RWPE2 (cell line): ENCODE measurements at regions not wholly inside any gene's neighbourhood (a gene's known extent, or its start where the extent isn't known, plus 50 kb on each side); places are given as distances from the start of the nearest gene placed in this dataset.

ENCODE experiments used
- ATAC-seq: fragments of 200-7000 bp; cut with Tn5 transposase; 3 replicates; pipeline ENCODE4 v1.9.1; 2021; ENCODE audit warnings: low read depth
- DNase-seq: peaks from one replicate; pipeline ENCODE4 v3.0.0-alpha.2; 2020; ENCODE audit warnings: low spot score
- H3K27ac ChIP-seq: fragments of 450-650 bp; 2 replicates; pipeline ENCODE4 v1.5.1; 2017; ENCODE audit warnings: mild to moderate bottlenecking; ENCODE audit not compliant: poor library complexity, severe bottlenecking
- H3K27me3 ChIP-seq: fragments of 250-450 bp; sonication (Bioruptor Pico); 2 replicates; pipeline ENCODE4 v1.5.1; 2021; ENCODE audit warnings: mild to moderate bottlenecking, moderate library complexity; ENCODE audit not compliant: insufficient read depth, poor library complexity, severe bottlenecking
- H3K36me3 ChIP-seq: fragments of 250-450 bp; sonication (Bioruptor Pico); 2 replicates; pipeline ENCODE4 v1.5.1; 2020; ENCODE audit warnings: low read depth, mild to moderate bottlenecking, moderate library complexity
- H3K4me1 ChIP-seq: fragments of 250-450 bp; sonication (Bioruptor Pico); 2 replicates; pipeline ENCODE4 v1.5.1; 2021; ENCODE audit warnings: mild to moderate bottlenecking, moderate library complexity; ENCODE audit not compliant: insufficient read depth, poor library complexity, severe bottlenecking
- H3K4me3 ChIP-seq: fragments of 250-450 bp; sonication (Bioruptor Pico); 2 replicates; pipeline ENCODE4 v1.5.1; 2021; ENCODE audit warnings: mild to moderate bottlenecking, moderate library complexity; ENCODE audit not compliant: severe bottlenecking
- H3K9me3 ChIP-seq: fragments of 250-450 bp; sonication (Bioruptor Pico); 2 replicates; pipeline ENCODE4 v1.5.1; 2021; ENCODE audit warnings: mild to moderate bottlenecking, moderate library complexity; ENCODE audit not compliant: severe bottlenecking
- TF ChIP-seq, protein P1 (sequence below): fragments of 450-650 bp; IDR thresholded peaks from one replicate; pipeline ENCODE4 v1.5.1; 2017; ENCODE audit warnings: mild to moderate bottlenecking, moderate library complexity; ENCODE audit not compliant: poor library complexity, severe bottlenecking

- peak overlapping the region; percentile 39 for H3K27ac ChIP-seq
- H3K9me3 ChIP-seq: no peaks in the 10 kb centered on the region
- no peak for DNase-seq
- ATAC-seq: 0 out of 3 replicates have a peak, but pooled peaks have one; percentile 17
- TF ChIP-seq, protein P1, sequence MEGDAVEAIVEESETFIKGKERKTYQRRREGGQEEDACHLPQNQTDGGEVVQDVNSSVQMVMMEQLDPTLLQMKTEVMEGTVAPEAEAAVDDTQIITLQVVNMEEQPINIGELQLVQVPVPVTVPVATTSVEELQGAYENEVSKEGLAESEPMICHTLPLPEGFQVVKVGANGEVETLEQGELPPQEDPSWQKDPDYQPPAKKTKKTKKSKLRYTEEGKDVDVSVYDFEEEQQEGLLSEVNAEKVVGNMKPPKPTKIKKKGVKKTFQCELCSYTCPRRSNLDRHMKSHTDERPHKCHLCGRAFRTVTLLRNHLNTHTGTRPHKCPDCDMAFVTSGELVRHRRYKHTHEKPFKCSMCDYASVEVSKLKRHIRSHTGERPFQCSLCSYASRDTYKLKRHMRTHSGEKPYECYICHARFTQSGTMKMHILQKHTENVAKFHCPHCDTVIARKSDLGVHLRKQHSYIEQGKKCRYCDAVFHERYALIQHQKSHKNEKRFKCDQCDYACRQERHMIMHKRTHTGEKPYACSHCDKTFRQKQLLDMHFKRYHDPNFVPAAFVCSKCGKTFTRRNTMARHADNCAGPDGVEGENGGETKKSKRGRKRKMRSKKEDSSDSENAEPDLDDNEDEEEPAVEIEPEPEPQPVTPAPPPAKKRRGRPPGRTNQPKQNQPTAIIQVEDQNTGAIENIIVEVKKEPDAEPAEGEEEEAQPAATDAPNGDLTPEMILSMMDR: no peak
- H3K4me1 ChIP-seq: peaks cover 30% of the 10 kb centered on the region
- no peak overlapping the region for H3K4me3 ChIP-seq
- H3K27me3 ChIP-seq: no peaks in the 10 kb centered on the region
- H3K36me3 ChIP-seq: no peaks in the 10 kb centered on the region
Observed at GRCh38 chr22:27206374-27207133, 549.2 kb downstream of the MIAT start.

DNA sequence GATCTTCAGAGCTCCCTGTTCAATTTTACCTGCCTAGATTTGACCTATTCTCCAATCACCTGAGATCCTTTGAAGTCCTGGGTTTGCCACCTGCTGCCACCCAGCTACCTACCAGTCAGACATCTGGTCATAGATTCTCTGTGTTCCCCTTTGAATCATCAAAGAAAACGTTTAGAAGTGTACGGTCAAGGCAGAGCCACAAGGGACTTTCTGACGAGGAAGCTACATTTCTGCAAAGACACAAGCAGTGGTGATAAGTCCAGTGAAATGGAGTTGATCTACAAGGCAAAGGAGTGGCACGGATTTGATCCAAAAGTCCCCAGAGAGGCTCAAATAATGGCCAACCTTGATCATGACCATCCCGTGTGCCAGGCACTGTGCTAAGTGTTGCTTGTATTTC lies 549.9 kb downstream of the MIAT start:
- H3K27me3 ChIP-seq: no peaks in the 10 kb centered on the region
- no peaks in the 10 kb centered on the region for H3K36me3 ChIP-seq
- H3K4me3 ChIP-seq: no peak overlapping the region
- TF ChIP-seq, protein P1: no peak
- H3K9me3 ChIP-seq: no peaks in the 10 kb centered on the region
- peaks cover 28% of the 10 kb centered on the region for H3K4me1 ChIP-seq
- no peak for DNase-seq
- peak overlapping the region; percentile 39 for H3K27ac ChIP-seq
- no peak for ATAC-seq

DNA sequence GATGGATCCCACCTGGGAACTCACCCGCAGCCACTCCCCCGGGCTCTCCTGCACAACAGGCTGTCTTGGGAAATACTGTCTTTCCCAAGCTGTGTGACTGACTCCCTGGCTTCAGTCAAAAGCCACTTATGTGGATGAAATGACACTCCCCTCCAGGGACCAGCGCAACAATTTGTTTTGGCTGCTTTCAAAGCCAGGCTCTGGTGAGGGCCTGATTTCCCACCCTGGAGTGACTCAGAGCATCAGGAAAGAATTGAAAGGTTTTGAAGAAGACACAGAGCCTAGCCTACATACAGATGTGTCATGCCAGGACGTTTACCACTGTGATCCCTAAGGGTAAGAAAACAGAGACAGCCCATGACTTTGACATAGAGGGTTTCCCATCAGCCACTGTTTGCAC lies 550.5 kb downstream of the MIAT start:
- DNase-seq (no peak), ATAC-seq (peak; percentile 65)
- Histone ChIP-seq H3K4me1 (peaks cover 25% of the 10 kb centered on the region), H3K9me3 (no peaks in the 10 kb centered on the region), H3K4me3 (no peak overlapping the region), H3K27me3 (no peaks in the 10 kb centered on the region), H3K36me3 (no peaks in the 10 kb centered on the region), H3K27ac (no peak overlapping the region)
- TF ChIP-seq, protein P1: no peak

DNA sequence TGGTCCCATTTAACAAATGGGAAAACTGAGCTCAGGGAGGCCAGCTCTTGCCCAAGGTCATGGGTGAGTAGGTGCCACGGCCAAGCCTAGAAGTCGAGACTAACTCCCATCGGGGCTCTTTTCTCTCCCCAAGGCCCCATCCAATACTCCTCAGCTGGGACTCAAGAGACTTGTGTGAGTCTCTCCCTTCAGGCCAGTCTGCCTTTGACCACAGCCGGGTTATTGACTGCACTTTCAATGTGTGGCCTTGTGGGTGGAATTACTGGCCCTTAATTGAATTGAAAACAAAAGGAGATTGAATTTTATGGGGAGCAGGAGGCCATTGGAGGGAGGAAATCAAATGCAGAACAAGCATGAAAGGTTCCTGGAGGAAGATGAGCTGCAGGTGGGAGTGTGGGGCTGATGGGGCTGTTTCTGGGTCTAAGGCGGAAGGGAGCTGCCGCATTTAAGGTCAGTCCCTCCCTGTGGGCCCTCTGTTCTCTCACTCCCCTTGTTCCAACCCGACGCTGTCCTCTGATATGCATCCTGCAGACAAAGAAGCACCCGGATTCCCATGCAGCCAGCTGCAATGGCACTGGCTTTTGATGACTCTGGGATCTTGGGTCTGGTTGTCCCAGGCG lies 552.8 kb downstream of the MIAT start:
- no peak for DNase-seq
- Histone ChIP-seq H3K27me3 (no peaks in the 10 kb centered on the region), H3K36me3 (no peaks in the 10 kb centered on the region), H3K4me3 (no peak overlapping the region), H3K4me1 (peaks cover 19% of the 10 kb centered on the region), H3K27ac (no peak overlapping the region), H3K9me3 (no peaks in the 10 kb centered on the region)
- no peak for ATAC-seq
- TF ChIP-seq, protein P1: no peak

- ATAC-seq (no peak), DNase-seq (no peak)
- no peaks in the 10 kb centered on the region for H3K36me3 ChIP-seq
- no peaks in the 10 kb centered on the region for H3K27me3 ChIP-seq
- H3K27ac ChIP-seq: peak overlapping the region; percentile 28
- no peaks in the 10 kb centered on the region for H3K9me3 ChIP-seq
- TF ChIP-seq, protein P1: no peak
- H3K4me1 ChIP-seq: peaks cover 10% of the 10 kb centered on the region
- H3K4me3 ChIP-seq: no peak overlapping the region
Observed at GRCh38 chr22:27212102-27212501, 554.7 kb downstream of the MIAT start.
